ENCODE measurements at regions not wholly inside any gene's neighbourhood (a gene's known extent, or its start where the extent isn't known, plus 50 kb on each side); places are given as distances from the start of the nearest gene placed in this dataset.
"Not testable (repeated sequence)": the region's sequence is repeated elsewhere in the genome, so short reads cannot be mapped to it uniquely, and the experiment has no call there.

- H3K9ac ChIP-seq (ENCODE audit: insufficient read depth in 1 of 2, low read depth in 2 of 2, low read length in 2 of 2); CTCF ChIA-PET (ENCODE audit: low intra/inter-chr PET ratio); H3K27ac ChIP-seq (ENCODE audit: extremely low read depth, low read depth, low read length); H2AFZ ChIP-seq (ENCODE audit: low read depth, low read length); H3K4me3 ChIP-seq; H3K79me2 ChIP-seq (ENCODE audit: control insufficient read depth, insufficient read depth, low read length); H3K4me2 ChIP-seq (ENCODE audit: insufficient read depth, low read length); H3K4me1 ChIP-seq (replicated peaks in 1 of 2; ENCODE audit: control insufficient read depth in 2 of 2, insufficient read depth in 2 of 2, low read length in 2 of 2); H4K20me1 ChIP-seq (replicated peaks; ENCODE audit: control insufficient read depth, insufficient read depth, low read length); POLR2A ChIA-PET; H3K36me3 ChIP-seq (ENCODE audit: control insufficient read depth, insufficient read depth, low read length); H3K27me3 ChIP-seq (ENCODE audit: control insufficient read depth in 2 of 2, insufficient read depth in 2 of 2, low read length in 2 of 2); in situ Hi-C loops (cut with MboI); H3K9me1 ChIP-seq (ENCODE audit: control insufficient read depth, insufficient read depth, low read length); intact Hi-C loops (cut with micrococcal nuclease); H3K9me3 ChIP-seq (replicated peaks; ENCODE audit: control insufficient read depth, insufficient read depth, low read depth, low read length); FAIRE-seq; BruUV-seq (replicated peaks); ATAC-seq: not testable (repeated sequence)
- 0% methylated on average over 11 of the region's 14 CpGs for WGBS (ENCODE audit: insufficient coverage, low coverage, missing lambda C conversion rate)
- peak in 1 of 2 experiments; percentile 75; a peak in 2 of 4 replicates for TF ChIP-seq FOXA3 (CRISPR knock-in tag; conservative IDR thresholded peaks at IDR 0.05 in 1 of 2, IDR thresholded peaks at IDR 0.05 in 1 of 2)
- peak in 1 of 4 experiments; percentile 30 for DNase-seq (ENCODE audit: extremely low read depth in 1 of 4, low spot score in 3 of 4)
Measured at GRCh38 chr10:84761994-84762614, 433.7 kb downstream of the CCSER2 start.

DNA sequence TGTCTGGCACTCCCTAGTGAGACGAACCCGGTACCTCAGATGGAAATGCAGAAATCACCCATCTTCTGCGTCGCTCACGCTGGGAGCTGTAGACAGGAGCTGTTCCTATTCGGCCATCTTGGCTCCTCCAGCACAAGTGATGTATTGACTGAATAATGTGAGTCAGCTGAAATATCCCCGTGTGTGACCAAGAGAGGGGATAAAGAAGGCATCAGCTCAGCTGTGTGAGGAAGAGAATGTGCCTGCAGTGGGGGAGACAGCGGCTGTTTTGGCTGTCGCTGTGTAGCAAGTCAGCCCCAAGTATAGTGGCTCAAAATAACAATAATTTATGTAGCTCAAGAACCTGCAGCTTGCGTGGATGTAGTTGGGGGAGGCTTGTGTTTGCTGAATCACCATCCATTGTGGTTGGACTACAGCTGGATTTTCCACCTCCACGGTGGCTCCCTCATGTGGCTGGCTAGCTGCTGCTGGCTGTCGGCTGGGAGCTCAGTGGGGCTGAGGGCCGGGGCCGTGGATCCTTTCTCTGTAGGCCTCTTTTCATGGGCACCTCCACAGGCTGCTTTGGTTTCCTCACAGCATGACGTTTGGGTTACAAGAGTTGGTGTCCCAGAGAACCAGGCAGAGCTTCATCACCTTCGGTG lies 434.5 kb downstream of the CCSER2 start:
- no peaks in the 10 kb centered on the region for H3K4me1 ChIP-seq (replicated peaks in 1 of 2; ENCODE audit: control insufficient read depth in 2 of 2, insufficient read depth in 2 of 2, low read length in 2 of 2)
- no peaks in the 10 kb centered on the region for H3K27me3 ChIP-seq (ENCODE audit: control insufficient read depth in 2 of 2, insufficient read depth in 2 of 2, low read length in 2 of 2)
- intact Hi-C loops (cut with micrococcal nuclease), result no loop called here
- H3K36me3 ChIP-seq (ENCODE audit: control insufficient read depth, insufficient read depth, low read length), result no peaks in the 10 kb centered on the region
- H3K9ac ChIP-seq (ENCODE audit: insufficient read depth in 1 of 2, low read depth in 2 of 2, low read length in 2 of 2), result no peak overlapping the region
- no peak for TF ChIP-seq DPF2 (IDR thresholded peaks at IDR 0.05)
- TF ChIP-seq NFE2 (IDR thresholded peaks at IDR 0.05; ENCODE audit: low read depth), result peak; percentile 69
- TF ChIP-seq CTCFL (IDR thresholded peaks at IDR 0.05; ENCODE audit: borderline replicate concordance, insufficient read depth, low read depth, low read length, poor library complexity, severe bottlenecking), result peak; percentile 41
- 0 out of 2 replicates have a peak, but pooled peaks have one; percentile 27 for TF ChIP-seq MAFG (tag; conservative IDR thresholded peaks at IDR 0.05)
- TF ChIP-seq, protein P1, sequence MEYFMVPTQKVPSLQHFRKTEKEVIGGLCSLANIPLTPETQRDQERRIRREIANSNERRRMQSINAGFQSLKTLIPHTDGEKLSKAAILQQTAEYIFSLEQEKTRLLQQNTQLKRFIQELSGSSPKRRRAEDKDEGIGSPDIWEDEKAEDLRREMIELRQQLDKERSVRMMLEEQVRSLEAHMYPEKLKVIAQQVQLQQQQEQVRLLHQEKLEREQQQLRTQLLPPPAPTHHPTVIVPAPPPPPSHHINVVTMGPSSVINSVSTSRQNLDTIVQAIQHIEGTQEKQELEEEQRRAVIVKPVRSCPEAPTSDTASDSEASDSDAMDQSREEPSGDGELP (CRISPR knock-in tag; IDR thresholded peaks at IDR 0.05; ENCODE audit: borderline replicate concordance), result peak; percentile 34; the same call in 1 of the 2 replicates
- TF ChIP-seq THRAP3 (IDR thresholded peaks at IDR 0.05; ENCODE audit: borderline replicate concordance), result no peak
- H2AFZ ChIP-seq (ENCODE audit: low read depth, low read length), result peak overlapping the region; percentile 80
- no peak overlapping the region for H3K27ac ChIP-seq (ENCODE audit: extremely low read depth, low read depth, low read length)
- no TSS peak for BruUV-seq (replicated peaks)
- FAIRE-seq (no peak), ATAC-seq (peak; percentile 86), DNase-seq (ENCODE audit: extremely low read depth in 1 of 4, low spot score in 3 of 4) (peak in 3 of 4 experiments; percentile 22 to 29 (median 23))
- H3K79me2 ChIP-seq (ENCODE audit: control insufficient read depth, insufficient read depth, low read length), result no peaks in the 10 kb centered on the region
- no peaks in the 10 kb centered on the region for H3K9me3 ChIP-seq (replicated peaks; ENCODE audit: control insufficient read depth, insufficient read depth, low read depth, low read length)
- no peaks in the 10 kb centered on the region for H4K20me1 ChIP-seq (replicated peaks; ENCODE audit: control insufficient read depth, insufficient read depth, low read length)
- 2% methylated on average over 11 of the region's 16 CpGs for WGBS (ENCODE audit: insufficient coverage, low coverage, missing lambda C conversion rate)
- peak overlapping the region; percentile 46 for H3K4me2 ChIP-seq (ENCODE audit: insufficient read depth, low read length)
- in situ Hi-C loops (cut with MboI), result no loop called here
- ChIA-PET POLR2A (no interaction called here), CTCF (ENCODE audit: low intra/inter-chr PET ratio) (no interaction called here)
- H3K4me3 ChIP-seq, result no peak overlapping the region
- no peaks in the 10 kb centered on the region for H3K9me1 ChIP-seq (ENCODE audit: control insufficient read depth, insufficient read depth, low read length)

All from K562 (cell line).